GM23338 (cell line): ENCODE measurements at regions not wholly inside any gene's neighbourhood (a gene's known extent, or its start where the extent isn't known, plus 50 kb on each side); places are given as distances from the start of the nearest gene placed in this dataset.

Source experiments
- EZH2phosphoT487 ChIP-seq: fragments of 200-600 bp; sonication (generic); IDR thresholded peaks from one replicate; pipeline ENCODE4 v1.8.1; 2018; ENCODE audit warnings: antibody characterized with exemption; ENCODE audit not compliant: unreplicated experiment
- TF ChIP-seq, protein P1 (sequence below): IDR thresholded peaks from one replicate; pipeline ENCODE4 v1.6.1; 2018; ENCODE audit warnings: antibody characterized with exemption; ENCODE audit not compliant: unreplicated experiment
- TF ChIP-seq, protein P2 (sequence below), 2 experiments: fragments of 200-600 bp in 1 of 2; sonication (generic) in 1 of 2; conservative IDR thresholded peaks; 2 replicates each; pipeline versions ENCODE4 v1.5.1 to v1.6.1; 2016 to 2017; ENCODE audit warnings: antibody characterized with exemption in 2 of 2, low read depth in 2 of 2, mild to moderate bottlenecking in 2 of 2, moderate library complexity in 1 of 2

DNA sequence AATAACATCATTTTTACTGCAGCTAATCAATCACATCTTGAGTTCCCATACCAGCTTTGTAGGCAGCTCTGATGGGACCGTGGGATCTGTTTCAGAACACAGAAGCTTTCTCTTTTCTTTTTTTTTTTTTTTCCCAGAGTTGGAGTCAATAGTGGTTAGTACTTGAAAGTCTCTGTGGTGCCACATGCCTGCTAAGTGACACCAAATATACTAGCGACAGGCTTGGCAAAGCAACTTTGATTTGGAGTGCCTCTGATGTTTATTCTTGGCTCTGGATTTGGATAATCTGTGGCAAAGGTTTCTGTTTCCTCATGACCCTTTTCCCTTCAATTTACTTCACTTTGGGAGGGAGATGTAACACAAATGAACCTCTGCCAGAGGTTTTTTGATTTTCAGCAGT, 681.4 kb upstream of the TENM4 start:
- TF ChIP-seq, protein P1, sequence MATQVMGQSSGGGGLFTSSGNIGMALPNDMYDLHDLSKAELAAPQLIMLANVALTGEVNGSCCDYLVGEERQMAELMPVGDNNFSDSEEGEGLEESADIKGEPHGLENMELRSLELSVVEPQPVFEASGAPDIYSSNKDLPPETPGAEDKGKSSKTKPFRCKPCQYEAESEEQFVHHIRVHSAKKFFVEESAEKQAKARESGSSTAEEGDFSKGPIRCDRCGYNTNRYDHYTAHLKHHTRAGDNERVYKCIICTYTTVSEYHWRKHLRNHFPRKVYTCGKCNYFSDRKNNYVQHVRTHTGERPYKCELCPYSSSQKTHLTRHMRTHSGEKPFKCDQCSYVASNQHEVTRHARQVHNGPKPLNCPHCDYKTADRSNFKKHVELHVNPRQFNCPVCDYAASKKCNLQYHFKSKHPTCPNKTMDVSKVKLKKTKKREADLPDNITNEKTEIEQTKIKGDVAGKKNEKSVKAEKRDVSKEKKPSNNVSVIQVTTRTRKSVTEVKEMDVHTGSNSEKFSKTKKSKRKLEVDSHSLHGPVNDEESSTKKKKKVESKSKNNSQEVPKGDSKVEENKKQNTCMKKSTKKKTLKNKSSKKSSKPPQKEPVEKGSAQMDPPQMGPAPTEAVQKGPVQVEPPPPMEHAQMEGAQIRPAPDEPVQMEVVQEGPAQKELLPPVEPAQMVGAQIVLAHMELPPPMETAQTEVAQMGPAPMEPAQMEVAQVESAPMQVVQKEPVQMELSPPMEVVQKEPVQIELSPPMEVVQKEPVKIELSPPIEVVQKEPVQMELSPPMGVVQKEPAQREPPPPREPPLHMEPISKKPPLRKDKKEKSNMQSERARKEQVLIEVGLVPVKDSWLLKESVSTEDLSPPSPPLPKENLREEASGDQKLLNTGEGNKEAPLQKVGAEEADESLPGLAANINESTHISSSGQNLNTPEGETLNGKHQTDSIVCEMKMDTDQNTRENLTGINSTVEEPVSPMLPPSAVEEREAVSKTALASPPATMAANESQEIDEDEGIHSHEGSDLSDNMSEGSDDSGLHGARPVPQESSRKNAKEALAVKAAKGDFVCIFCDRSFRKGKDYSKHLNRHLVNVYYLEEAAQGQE = no peak
- TF ChIP-seq, protein P2, sequence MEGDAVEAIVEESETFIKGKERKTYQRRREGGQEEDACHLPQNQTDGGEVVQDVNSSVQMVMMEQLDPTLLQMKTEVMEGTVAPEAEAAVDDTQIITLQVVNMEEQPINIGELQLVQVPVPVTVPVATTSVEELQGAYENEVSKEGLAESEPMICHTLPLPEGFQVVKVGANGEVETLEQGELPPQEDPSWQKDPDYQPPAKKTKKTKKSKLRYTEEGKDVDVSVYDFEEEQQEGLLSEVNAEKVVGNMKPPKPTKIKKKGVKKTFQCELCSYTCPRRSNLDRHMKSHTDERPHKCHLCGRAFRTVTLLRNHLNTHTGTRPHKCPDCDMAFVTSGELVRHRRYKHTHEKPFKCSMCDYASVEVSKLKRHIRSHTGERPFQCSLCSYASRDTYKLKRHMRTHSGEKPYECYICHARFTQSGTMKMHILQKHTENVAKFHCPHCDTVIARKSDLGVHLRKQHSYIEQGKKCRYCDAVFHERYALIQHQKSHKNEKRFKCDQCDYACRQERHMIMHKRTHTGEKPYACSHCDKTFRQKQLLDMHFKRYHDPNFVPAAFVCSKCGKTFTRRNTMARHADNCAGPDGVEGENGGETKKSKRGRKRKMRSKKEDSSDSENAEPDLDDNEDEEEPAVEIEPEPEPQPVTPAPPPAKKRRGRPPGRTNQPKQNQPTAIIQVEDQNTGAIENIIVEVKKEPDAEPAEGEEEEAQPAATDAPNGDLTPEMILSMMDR (conservative IDR thresholded peaks at IDR 0.05; ENCODE audit: low read depth in 2 of 2) = no peak
- TF ChIP-seq EZH2phosphoT487 = no peak
